Heart right ventricle (tissue), 16 donors: ENCODE measurements at regions not wholly inside any gene's neighbourhood (a gene's known extent, or its start where the extent isn't known, plus 50 kb on each side); places are given as distances from the start of the nearest gene placed in this dataset.
"Not testable (repeated sequence)": the region's sequence is repeated elsewhere in the genome, so short reads cannot be mapped to it uniquely, and the experiment has no call there.

ENCODE experiments used
- ATAC-seq, 8 donors: fragments of 200-7000 bp; cut with Tn5 transposase; one replicate each; pipeline ENCODE4 v1.9.1; 2020; ENCODE audit warnings: mild to moderate bottlenecking in 8 of 8, moderate library complexity in 8 of 8, moderate number of reproducible peaks in 1 of 8
- DNase-seq, 2 donors: peaks; one replicate each; pipeline ENCODE4 v3.0.0-alpha.2; 2020
- H3K27ac ChIP-seq, 10 donors: fragments of 200-600 bp; sonication (generic) in 2 of 10; one replicate each; pipeline versions ENCODE4 v1.5.0 to v1.8.0; 2020 to 2022; ENCODE audit warnings: mild to moderate bottlenecking in 3 of 10
- H3K27me3 ChIP-seq, 7 donors: fragments of 200-600 bp; one replicate each; pipeline ENCODE4 v1.8.0; 2021 to 2022; ENCODE audit warnings: mild to moderate bottlenecking in 2 of 7
- H3K36me3 ChIP-seq, 9 donors: fragments of 200-600 bp; sonication (generic) in 1 of 9; one replicate each; pipeline versions ENCODE4 v1.5.0 to v1.8.0; 2020 to 2022; ENCODE audit warnings: mild to moderate bottlenecking in 2 of 9
- H3K4me1 ChIP-seq, 9 donors: fragments of 200-600 bp; sonication (generic) in 1 of 9; one replicate each; pipeline versions ENCODE4 v1.5.0 to v1.8.0; 2020 to 2022; ENCODE audit warnings: mild to moderate bottlenecking in 4 of 9
- H3K4me3 ChIP-seq, 10 donors: fragments of 200-600 bp; sonication (generic) in 2 of 10; one replicate each; pipeline versions ENCODE4 v1.5.0 to v1.8.0; 2020 to 2022; ENCODE audit warnings: mild to moderate bottlenecking in 7 of 10, moderate library complexity in 2 of 10
- H3K9me3 ChIP-seq, 11 donors: fragments of 200-600 bp in 10 of 11; sonication (generic) in 2 of 11; one replicate each; pipeline versions ENCODE4 v1.5.0 to v1.8.0; 2013 to 2022; ENCODE audit warnings: mild to moderate bottlenecking in 2 of 11, control low read depth in 1 of 11, moderate library complexity in 1 of 11
- CTCF ChIP-seq, 9 donors: fragments of 200-600 bp; sonication (generic) in 2 of 9; IDR thresholded peaks; one replicate each; pipeline versions ENCODE4 v1.5.0 to v1.8.0; 2021 to 2022; ENCODE audit warnings: antibody characterized with exemption in 9 of 9, mild to moderate bottlenecking in 5 of 9, moderate library complexity in 1 of 9
- WGBS, 2 donors: extraction: QIAGEN DNeasy Blood & Tissue Kit; methylation state at CpG; one replicate each; pipeline ENCODE4 v1.1.7; 2013; ENCODE audit warnings: inconsistent platforms in 1 of 2; 5-methylcytosine and 5-hydroxymethylcytosine counted together
- intact Hi-C, 10 donors: fragments of 100-400 bp; cut with DNase I; formaldehyde crosslinking; loops; one replicate each; pipeline versions ENCODE4 v1.11.1 to v1.14.2; 2022
- donor health status: Arrhythmogenic right ventricular cardiomyopathy.
- donor health status: ischemic (EF 13 %, LVEDD 7.1; RV severe dilation, severe dysfunction).
- donor health status: healthy with polysubstance abuse.
- donor health status: DM: no; HTN: yes; CAD: no.
- donor health status: DM: no; HTN: no; CAD: no.
- donor health status: ischemic (EF 25% LVEDD 6.9; RV normal size, moderate dysfunction).
- donor health status: ischemic (EF 25% LVEDD 5.7; RV mildly dilated, moderate dysfunction).
- donor health status: healthy.
- donor health status: DM: yes; HTN: yes; CAD: no.
- donor health status: Ischemic cardiomyopathy.
- donor health status: ischemic (EF 35%, LVEDD 5.7; RV mildly dilated, moderate dysfunction).
- donor health status: nonischemic (EF 11% LVEDD 7.7; RV severe dilation, severe dysfunction).
- donor health status: DM: yes; HTN: yes; CAD: no.
- donor health status: PGD.
- donor health status: ischemic (EF 29% LVEDD 5.4; RV normal size, mild dysfunction).
- donor health status: nonischemic (EF 23%, LVEDD 6.1; RV moderate dilation, normal function).

GRCh38 chr16:22653876-22654275 lies 143.2 kb downstream of the NPIPB5 start:
- intact Hi-C loops, result no loop called here
- no peak for DNase-seq
- H3K4me3 ChIP-seq, result no peak overlapping the region
- no peaks in the 10 kb centered on the region for H3K36me3 ChIP-seq
- H3K9me3 ChIP-seq, result peaks cover 0 to 4% (median 0%) of the 10 kb centered on the region in 11 donors
- ATAC-seq, result no peak
- H3K27me3 ChIP-seq, result peaks cover 0 to 44% (median 22%) of the 10 kb centered on the region in 7 donors
- WGBS, 2 donors, result 80 to 81% methylated on average over 6 of the region's 6 CpGs
- no peaks in the 10 kb centered on the region for H3K4me1 ChIP-seq
- H3K27ac ChIP-seq, result no peak overlapping the region
- no peak for TF ChIP-seq CTCF (IDR thresholded peaks at IDR 0.05)

DNA sequence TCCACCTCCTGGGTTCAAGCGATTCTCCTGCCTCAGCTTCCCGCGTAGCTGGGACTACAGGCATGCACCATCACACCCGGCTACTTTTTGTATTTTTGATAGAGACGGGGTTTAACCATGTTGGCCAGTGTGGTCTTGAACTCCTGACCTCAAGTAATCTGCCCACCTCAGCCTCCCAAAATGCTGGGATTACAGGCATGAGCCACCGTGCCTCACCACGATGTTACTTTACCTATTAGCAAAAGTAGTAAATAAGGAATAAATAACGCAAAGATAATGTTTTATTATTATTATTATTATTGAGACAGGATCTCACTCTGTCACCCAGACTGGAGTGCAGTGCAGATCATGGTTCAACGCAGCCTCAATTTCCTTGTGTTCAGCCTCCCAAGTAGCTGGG lies 145.9 kb downstream of the NPIPB5 start:
- intact Hi-C loops, H3K4me3 ChIP-seq, H3K4me1 ChIP-seq, ATAC-seq, H3K9me3 ChIP-seq, DNase-seq, H3K36me3 ChIP-seq, H3K27ac ChIP-seq: not testable (repeated sequence)
- 81 to 85% methylated on average over 9 of the region's 9 CpGs for WGBS, 2 donors
- peaks cover 0 to 33% (median 23%) of the 10 kb centered on the region in 7 donors for H3K27me3 ChIP-seq

DNA sequence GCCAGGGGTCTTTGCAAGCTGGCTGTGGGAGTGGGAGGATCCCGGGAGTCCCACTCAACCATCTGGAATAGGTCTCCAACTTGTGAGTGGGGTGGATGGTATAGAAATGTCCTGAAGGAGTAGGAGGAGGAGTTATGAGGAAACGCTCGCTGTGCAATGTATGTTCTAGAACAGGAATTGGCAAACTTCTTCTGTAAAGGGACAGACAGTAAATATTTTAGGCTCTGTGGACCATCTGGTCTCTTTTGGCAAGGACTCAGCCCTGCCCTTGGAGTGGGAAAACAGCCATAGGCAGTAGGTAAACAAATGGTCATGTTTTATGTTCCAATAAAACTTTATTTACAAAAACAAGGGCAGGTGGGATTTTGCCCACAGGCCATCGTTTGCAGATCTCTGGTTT lies 149.2 kb downstream of the NPIPB5 start:
- no peaks in the 10 kb centered on the region for H3K4me1 ChIP-seq
- TF ChIP-seq CTCF (IDR thresholded peaks at IDR 0.05), result no peak
- no peak for DNase-seq
- no peak for ATAC-seq
- WGBS, 2 donors, result 68 to 80% methylated on average over 4 of the region's 4 CpGs
- H3K27ac ChIP-seq, result no peak overlapping the region
- H3K27me3 ChIP-seq, result peaks cover 0 to 35% (median 28%) of the 10 kb centered on the region in 7 donors
- H3K9me3 ChIP-seq, result peaks cover 0 to 9% (median 0%) of the 10 kb centered on the region in 11 donors
- H3K4me3 ChIP-seq, result no peak overlapping the region
- intact Hi-C loops, result loop anchor here in 1 of 10 donors (5.0 kb wide), 1 partner anchor 1328 kb away; no protein-coding TSS in a partner anchor
- H3K36me3 ChIP-seq, result no peaks in the 10 kb centered on the region

DNA sequence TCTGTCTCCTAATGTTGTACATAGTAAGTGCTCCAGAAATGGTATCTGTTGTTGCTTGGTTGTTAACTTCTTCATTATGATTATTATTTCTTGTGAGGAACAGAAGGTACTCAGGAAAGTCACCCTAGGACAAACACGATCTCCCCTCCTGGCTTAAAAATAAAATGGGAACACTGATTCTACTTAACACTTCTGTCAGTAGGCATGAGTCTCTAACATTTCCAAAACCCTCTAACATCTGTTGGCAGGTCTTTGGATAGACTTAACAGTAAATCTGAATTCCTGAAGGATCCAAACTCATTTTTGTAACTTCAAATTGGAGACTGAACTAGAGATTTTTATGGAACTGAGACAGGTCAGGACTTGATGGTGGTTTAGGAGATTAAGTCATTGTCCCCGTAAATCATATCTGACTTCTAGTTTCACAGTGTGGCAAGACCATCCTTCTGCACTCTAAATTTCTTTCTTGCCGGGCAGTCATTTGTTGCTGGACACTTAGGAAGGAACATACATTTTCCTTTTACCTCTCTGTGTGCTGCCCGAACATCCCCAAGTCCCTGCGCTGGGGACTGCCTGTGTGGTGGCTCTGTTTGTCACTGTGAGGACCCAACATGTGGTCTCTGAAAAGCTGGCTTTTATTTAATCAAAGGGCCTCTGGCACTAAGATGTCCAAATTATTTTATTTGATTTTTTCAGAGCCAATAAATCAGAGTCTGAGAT lies 149.9 kb downstream of the NPIPB5 start:
- ATAC-seq (no peak), DNase-seq (no peak)
- Histone ChIP-seq H3K9me3 (peaks cover 0 to 9% (median 0%) of the 10 kb centered on the region in 11 donors), H3K27me3 (peaks cover 0 to 33% (median 27%) of the 10 kb centered on the region in 7 donors), H3K4me3 (no peak overlapping the region), H3K4me1 (no peaks in the 10 kb centered on the region), H3K36me3 (no peaks in the 10 kb centered on the region), H3K27ac (no peak overlapping the region)
- intact Hi-C loops, result loop anchor here in 1 of 10 donors (5.0 kb wide), 1 partner anchor 1328 kb away; no protein-coding TSS in a partner anchor
- WGBS, 2 donors, result 85 to 88% methylated on average over 5 of the region's 5 CpGs
- no peak for TF ChIP-seq CTCF (IDR thresholded peaks at IDR 0.05)

GRCh38 chr16:22661161-22661647 lies 150.5 kb downstream of the NPIPB5 start:
- H3K27ac ChIP-seq, result no peak overlapping the region
- no peak for ATAC-seq
- peaks cover 0 to 33% (median 27%) of the 10 kb centered on the region in 7 donors for H3K27me3 ChIP-seq
- no peaks in the 10 kb centered on the region for H3K4me1 ChIP-seq
- H3K36me3 ChIP-seq, result no peaks in the 10 kb centered on the region
- 76 to 79% methylated on average over 7 of the region's 7 CpGs for WGBS, 2 donors
- peaks cover 0 to 9% (median 0%) of the 10 kb centered on the region in 11 donors for H3K9me3 ChIP-seq
- intact Hi-C loops, result loop anchor here in 1 of 10 donors (5.0 kb wide), 1 partner anchor 1329 kb away; no protein-coding TSS in a partner anchor
- TF ChIP-seq CTCF (IDR thresholded peaks at IDR 0.05), result no peak
- no peak for DNase-seq
- no peak overlapping the region for H3K4me3 ChIP-seq

DNA sequence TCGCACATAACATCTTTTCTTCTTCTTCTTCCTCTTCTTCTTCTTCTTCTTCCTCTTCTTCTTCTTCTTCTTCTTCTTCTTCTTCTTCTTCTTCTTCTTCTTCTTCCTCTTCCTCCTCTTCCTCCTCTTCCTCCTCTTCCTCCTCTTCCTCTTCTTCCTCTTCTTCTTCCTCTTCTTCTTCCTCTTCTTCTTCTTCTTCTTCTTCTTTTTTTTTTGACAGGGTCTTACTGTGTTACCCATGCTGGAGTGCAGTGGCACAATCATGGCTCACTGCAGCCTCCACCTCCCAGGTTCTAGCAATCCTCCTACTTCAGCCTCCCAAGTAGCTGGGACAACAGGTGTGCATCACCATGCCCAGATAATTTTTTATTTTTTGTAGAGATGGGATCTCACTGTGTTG lies 151.0 kb upstream of the HS3ST2 start:
- intact Hi-C loops, result loop anchor here in 1 of 10 donors (5.0 kb wide), 1 partner anchor 1331 kb away; no protein-coding TSS in a partner anchor
- DNase-seq, H3K36me3 ChIP-seq, H3K4me3 ChIP-seq, H3K9me3 ChIP-seq, H3K4me1 ChIP-seq, ATAC-seq, H3K27ac ChIP-seq: not testable (repeated sequence)
- 74 to 75% methylated on average over 1 of the region's 1 CpG for WGBS, 2 donors
- H3K27me3 ChIP-seq, result peaks cover 0 to 40% (median 27%) of the 10 kb centered on the region in 7 donors
